Dendritic cell treated with granulocyte-macrophage colony-stimulating factor and Interleukin-4, amounts not matched to agents 40 ng/mL and 50 ng/mL, for 4 days (primary cell): ENCODE measurements at regions not wholly inside any gene's neighbourhood (a gene's known extent, or its start where the extent isn't known, plus 50 kb on each side); places are given as distances from the start of the nearest gene placed in this dataset.

ENCODE experiments used
- H3K27ac Mint-ChIP-seq: one replicate; pipeline ENCODE4 v1.8.0; 2022; ENCODE audit warnings: mild to moderate bottlenecking, mixed read lengths
- H3K27me3 Mint-ChIP-seq: one replicate; pipeline ENCODE4 v1.8.0; 2022; ENCODE audit warnings: mild to moderate bottlenecking, mixed read lengths
- H3K36me3 Mint-ChIP-seq: one replicate; pipeline ENCODE4 v1.8.0; 2022; ENCODE audit warnings: low read depth, mixed read lengths
- H3K4me1 Mint-ChIP-seq: one replicate; pipeline ENCODE4 v1.8.0; 2022; ENCODE audit warnings: low read depth, mixed read lengths
- H3K4me3 Mint-ChIP-seq: one replicate; pipeline ENCODE4 v1.8.0; 2022; ENCODE audit warnings: mild to moderate bottlenecking, moderate library complexity, mixed read lengths
- H3K9me3 Mint-ChIP-seq: one replicate; pipeline ENCODE4 v1.8.0; 2022; ENCODE audit warnings: mixed read lengths
- intact Hi-C: fragments of 100-400 bp; cut with micrococcal nuclease; formaldehyde crosslinking; loops from one replicate; pipeline ENCODE4 v1.15.0; 2022

- H3K36me3 Mint-ChIP-seq: no peaks in the 10 kb centered on the region
- H3K4me1 Mint-ChIP-seq: no peaks in the 10 kb centered on the region
- peaks cover 20% of the 10 kb centered on the region for H3K9me3 Mint-ChIP-seq
- intact Hi-C loops: no loop called here
- H3K4me3 Mint-ChIP-seq: no peak overlapping the region
- no peaks in the 10 kb centered on the region for H3K27me3 Mint-ChIP-seq
- no peak overlapping the region for H3K27ac Mint-ChIP-seq
These were observed 664.5 kb downstream of the EPM2A start for GRCh38 chr6:145070791-145071190.

DNA sequence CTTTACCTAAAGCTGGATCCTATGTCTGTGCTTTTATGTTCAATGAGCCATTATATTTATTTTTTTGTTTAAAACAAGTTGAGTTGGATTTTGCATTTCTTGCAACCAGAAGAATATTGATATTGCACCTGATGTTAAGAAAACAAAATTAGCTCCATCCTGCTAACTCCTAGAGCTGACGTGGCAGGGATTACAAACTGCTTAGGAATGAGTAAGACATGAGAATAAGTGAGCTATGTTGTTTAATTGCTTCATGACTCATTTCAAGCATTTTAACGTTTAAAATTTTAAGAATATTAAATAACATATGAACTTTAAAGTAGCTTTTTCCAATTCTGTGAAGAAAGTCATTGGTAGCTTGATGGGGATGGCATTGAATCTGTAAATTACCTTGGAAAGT lies 663.5 kb downstream of the EPM2A start:
- H3K36me3 Mint-ChIP-seq: no peaks in the 10 kb centered on the region
- intact Hi-C loops: no loop called here
- H3K27ac Mint-ChIP-seq: no peak overlapping the region
- H3K9me3 Mint-ChIP-seq: peaks cover 21% of the 10 kb centered on the region
- H3K4me3 Mint-ChIP-seq: no peak overlapping the region
- H3K4me1 Mint-ChIP-seq: no peaks in the 10 kb centered on the region
- no peaks in the 10 kb centered on the region for H3K27me3 Mint-ChIP-seq

DNA sequence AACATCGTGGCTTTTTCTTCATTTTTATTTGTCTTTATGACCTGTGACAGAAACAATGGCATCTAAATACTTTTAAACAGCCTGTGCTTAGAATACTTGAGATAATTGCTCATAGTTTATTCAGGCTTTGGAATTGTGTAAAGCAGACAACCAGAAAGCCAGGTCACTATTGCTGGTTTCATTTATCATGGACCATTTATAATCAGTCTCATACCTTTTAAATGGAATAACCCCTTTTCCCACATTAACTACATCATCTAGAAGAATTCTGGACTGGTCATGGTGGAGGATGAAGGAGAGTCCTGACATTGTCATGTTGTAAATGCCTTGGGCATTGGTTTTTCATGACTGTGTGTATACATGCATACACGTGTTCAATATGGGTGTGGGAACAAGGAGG lies 661.5 kb downstream of the EPM2A start:
- Mint-ChIP-seq H3K27me3 (no peaks in the 10 kb centered on the region), H3K4me3 (no peak overlapping the region), H3K36me3 (no peaks in the 10 kb centered on the region), H3K27ac (no peak overlapping the region), H3K4me1 (no peaks in the 10 kb centered on the region), H3K9me3 (peaks cover 21% of the 10 kb centered on the region)
- intact Hi-C loops: no loop called here

GRCh38 chr6:145074805-145075204 lies 660.5 kb downstream of the EPM2A start:
- intact Hi-C loops: no loop called here
- no peak overlapping the region for H3K27ac Mint-ChIP-seq
- no peaks in the 10 kb centered on the region for H3K27me3 Mint-ChIP-seq
- H3K36me3 Mint-ChIP-seq: no peaks in the 10 kb centered on the region
- H3K4me3 Mint-ChIP-seq: no peak overlapping the region
- H3K4me1 Mint-ChIP-seq: no peaks in the 10 kb centered on the region
- H3K9me3 Mint-ChIP-seq: peaks cover 21% of the 10 kb centered on the region

GRCh38 chr6:145075425-145075824 lies 659.9 kb downstream of the EPM2A start:
- peaks cover 21% of the 10 kb centered on the region for H3K9me3 Mint-ChIP-seq
- no peak overlapping the region for H3K27ac Mint-ChIP-seq
- intact Hi-C loops: no loop called here
- no peaks in the 10 kb centered on the region for H3K27me3 Mint-ChIP-seq
- no peaks in the 10 kb centered on the region for H3K36me3 Mint-ChIP-seq
- H3K4me1 Mint-ChIP-seq: no peaks in the 10 kb centered on the region
- H3K4me3 Mint-ChIP-seq: no peak overlapping the region

GRCh38 chr6:145076115-145076841 lies 659.0 kb downstream of the EPM2A start:
- H3K4me1 Mint-ChIP-seq: no peaks in the 10 kb centered on the region
- intact Hi-C loops: no loop called here
- H3K27ac Mint-ChIP-seq: no peak overlapping the region
- H3K36me3 Mint-ChIP-seq: no peaks in the 10 kb centered on the region
- peaks cover 21% of the 10 kb centered on the region for H3K9me3 Mint-ChIP-seq
- no peak overlapping the region for H3K4me3 Mint-ChIP-seq
- H3K27me3 Mint-ChIP-seq: no peaks in the 10 kb centered on the region

- Mint-ChIP-seq H3K4me1 (no peaks in the 10 kb centered on the region), H3K9me3 (peaks cover 21% of the 10 kb centered on the region), H3K36me3 (no peaks in the 10 kb centered on the region), H3K4me3 (no peak overlapping the region), H3K27ac (no peak overlapping the region), H3K27me3 (no peaks in the 10 kb centered on the region)
- intact Hi-C loops: no loop called here
These were observed 657.9 kb downstream of the EPM2A start for GRCh38 chr6:145077382-145077781.

DNA sequence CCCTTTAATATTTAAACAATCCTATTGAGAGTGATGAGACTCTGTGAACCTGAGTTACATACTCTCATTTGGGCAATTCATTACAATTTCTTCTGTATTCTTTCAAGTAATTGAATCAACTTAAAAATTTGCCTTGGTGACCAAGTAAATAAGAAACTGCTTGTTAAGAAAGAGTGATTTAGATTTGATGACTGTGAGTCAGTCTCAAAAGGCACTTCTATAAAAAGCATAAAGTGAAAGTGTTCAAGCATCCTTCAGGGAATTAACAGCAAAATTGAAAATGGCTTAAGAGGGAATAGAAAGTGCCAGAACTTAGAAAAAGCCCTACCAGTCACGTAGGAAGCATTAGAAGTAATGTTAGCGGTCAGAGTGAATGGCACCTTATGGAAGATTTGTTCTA lies 654.7 kb downstream of the EPM2A start:
- intact Hi-C loops: no loop called here
- Mint-ChIP-seq H3K4me3 (no peak overlapping the region), H3K27ac (no peak overlapping the region), H3K36me3 (no peaks in the 10 kb centered on the region), H3K9me3 (peaks cover 3% of the 10 kb centered on the region), H3K27me3 (no peaks in the 10 kb centered on the region), H3K4me1 (no peaks in the 10 kb centered on the region)

DNA sequence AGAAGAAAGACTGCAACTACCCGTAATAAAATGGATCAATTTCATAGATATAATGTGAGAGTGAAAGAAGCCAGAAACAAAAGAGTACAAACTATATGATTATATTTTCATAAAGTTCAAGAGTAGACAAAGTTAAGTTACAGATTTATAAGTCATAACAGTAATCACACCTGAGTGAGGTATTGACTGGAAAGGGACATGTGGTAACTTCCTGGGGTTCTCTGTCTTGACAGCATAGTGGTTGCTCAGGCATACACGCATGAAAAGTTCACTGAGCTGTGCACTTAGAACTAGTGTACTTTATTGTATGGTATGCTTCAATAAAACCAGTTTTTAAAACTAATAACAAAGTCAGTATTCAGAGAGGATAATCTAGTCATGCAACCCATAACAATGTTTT lies 653.6 kb downstream of the EPM2A start:
- Mint-ChIP-seq H3K4me3 (no peak overlapping the region), H3K27ac (no peak overlapping the region), H3K27me3 (no peaks in the 10 kb centered on the region), H3K36me3 (no peaks in the 10 kb centered on the region), H3K4me1 (peaks cover 8% of the 10 kb centered on the region), H3K9me3 (peaks cover 11% of the 10 kb centered on the region)
- intact Hi-C loops: no loop called here

DNA sequence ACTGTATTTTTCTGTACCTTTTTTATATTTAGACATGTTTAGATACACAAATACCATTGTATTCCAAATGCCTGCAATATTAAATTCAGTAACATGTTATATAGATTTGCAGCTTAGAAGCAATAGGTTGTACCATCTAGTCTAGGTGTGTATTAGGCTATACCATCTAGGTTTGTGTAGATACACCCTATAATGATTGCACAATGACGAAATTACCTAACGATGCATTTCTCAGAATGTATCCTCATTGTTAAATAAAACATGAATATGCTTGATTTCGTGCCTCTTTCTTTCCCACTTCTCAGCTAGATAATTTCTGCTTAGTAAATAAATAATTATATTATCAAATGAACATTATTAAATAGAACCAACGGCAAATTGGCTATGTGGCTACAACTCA lies 653.0 kb downstream of the EPM2A start:
- Mint-ChIP-seq H3K4me3 (no peak overlapping the region), H3K27ac (no peak overlapping the region), H3K4me1 (peaks cover 8% of the 10 kb centered on the region), H3K27me3 (no peaks in the 10 kb centered on the region), H3K36me3 (no peaks in the 10 kb centered on the region), H3K9me3 (peaks cover 12% of the 10 kb centered on the region)
- intact Hi-C loops: no loop called here

GRCh38 chr6:145086197-145086596 lies 649.1 kb downstream of the EPM2A start:
- H3K36me3 Mint-ChIP-seq: no peaks in the 10 kb centered on the region

GRCh38 chr6:145087034-145087433 lies 648.3 kb downstream of the EPM2A start:
- H3K27ac Mint-ChIP-seq: no peak overlapping the region
- H3K4me3 Mint-ChIP-seq: no peak overlapping the region
- H3K36me3 Mint-ChIP-seq: no peaks in the 10 kb centered on the region
- peaks cover 8% of the 10 kb centered on the region for H3K4me1 Mint-ChIP-seq
- intact Hi-C loops: no loop called here
- H3K27me3 Mint-ChIP-seq: no peaks in the 10 kb centered on the region
- peaks cover 19% of the 10 kb centered on the region for H3K9me3 Mint-ChIP-seq

More at GRCh38 chr6:145086197-145086596, 649.1 kb downstream of the EPM2A start:
- no peaks in the 10 kb centered on the region for H3K27me3 Mint-ChIP-seq
- H3K4me3 Mint-ChIP-seq: no peak overlapping the region
- H3K27ac Mint-ChIP-seq: no peak overlapping the region
- intact Hi-C loops: no loop called here
- H3K4me1 Mint-ChIP-seq: peaks cover 8% of the 10 kb centered on the region
- H3K9me3 Mint-ChIP-seq: peaks cover 19% of the 10 kb centered on the region

GRCh38 chr6:145090801-145091585 lies 644.3 kb downstream of the EPM2A start:
- H3K27ac Mint-ChIP-seq: no peak overlapping the region
- peaks cover 5% of the 10 kb centered on the region for H3K4me1 Mint-ChIP-seq
- H3K36me3 Mint-ChIP-seq: no peaks in the 10 kb centered on the region
- intact Hi-C loops: no loop called here
- peaks cover 15% of the 10 kb centered on the region for H3K9me3 Mint-ChIP-seq
- H3K4me3 Mint-ChIP-seq: no peak overlapping the region
- H3K27me3 Mint-ChIP-seq: no peaks in the 10 kb centered on the region

DNA sequence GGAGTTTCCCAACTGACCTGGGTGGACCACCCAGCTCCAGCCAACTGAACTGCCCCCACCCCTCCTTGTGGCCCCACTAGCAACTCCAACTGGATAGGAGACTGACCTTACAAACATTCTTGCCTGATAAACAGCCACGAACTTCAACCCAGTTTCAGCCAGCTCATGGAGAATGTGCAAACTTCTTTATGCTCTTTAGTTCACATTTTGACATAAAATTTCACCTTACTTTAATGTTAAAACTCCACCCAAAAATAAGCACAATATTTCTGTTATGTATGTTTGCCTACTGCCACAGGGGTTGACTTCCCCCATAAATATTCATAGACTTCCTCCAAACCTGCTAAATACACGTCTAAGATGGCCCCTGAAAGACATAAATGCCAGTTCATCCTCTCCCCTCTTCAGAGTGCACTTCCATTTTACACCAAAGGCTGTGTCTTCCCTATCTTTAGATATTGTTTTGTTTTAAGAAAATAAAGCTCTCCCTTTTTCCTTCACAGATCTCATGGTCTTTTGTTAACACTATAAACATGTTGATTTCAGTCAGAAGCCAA lies 643.7 kb downstream of the EPM2A start:
- intact Hi-C loops: no loop called here
- Mint-ChIP-seq H3K27me3 (no peaks in the 10 kb centered on the region), H3K4me3 (no peak overlapping the region), H3K27ac (no peak overlapping the region), H3K36me3 (no peaks in the 10 kb centered on the region), H3K4me1 (no peaks in the 10 kb centered on the region), H3K9me3 (peaks cover 15% of the 10 kb centered on the region)
